Caco-2 (cell line): ENCODE measurements at regions not wholly inside any gene's neighbourhood (a gene's known extent, or its start where the extent isn't known, plus 50 kb on each side); places are given as distances from the start of the nearest gene placed in this dataset.

Source experiments
- BruUV-seq: library from RNA; stranded (reverse); fragments of 400-500 nt; replicated peaks from 2 replicates; lab custom pipeline; 2021; lab: Mats Ljungman, UMichigan
- CTCF ChIA-PET: fragments of 300-600 bp; sonication (Branson Sonifier 250); formaldehyde crosslinking; loops from one replicate; lab custom pipeline; 2022; ENCODE audit warnings: antibody characterized with exemption; lab: Charles Lee
- POLR2A ChIA-PET: fragments of 300-600 bp; sonication (Branson Sonifier 250); formaldehyde crosslinking; loops from one replicate; lab custom pipeline; 2022; ENCODE audit warnings: antibody characterized with exemption; lab: Charles Lee
- DNase-seq, 2 experiments: peaks; one replicate each; pipeline versions ENCODE4 v3.0.0 to v3.0.0-alpha.2; 2020 to 2022
- H3K27me3 ChIP-seq: replicated peaks from 2 replicates; pipeline ENCODE4 v1.6.0; 2011; ENCODE audit warnings: low read length; ENCODE audit not compliant: control insufficient read depth, insufficient read depth
- H3K36me3 ChIP-seq: 2 replicates; pipeline ENCODE4 v1.5.1; 2011; ENCODE audit warnings: low read length; ENCODE audit not compliant: control insufficient read depth, insufficient read depth
- H3K4me1 ChIP-seq: fragments of 250-450 bp; sonication (Bioruptor Pico); 2 replicates; pipeline ENCODE4 v1.5.1; 2020; ENCODE audit warnings: mild to moderate bottlenecking
- H3K4me3 ChIP-seq: 2 replicates; pipeline ENCODE4 v1.5.1; 2011; ENCODE audit warnings: low read depth, mild to moderate bottlenecking, control low read depth, low read length
- H3K9me3 ChIP-seq: fragments of 250-450 bp; sonication (Bioruptor Pico); 2 replicates; pipeline ENCODE4 v1.5.1; 2020; ENCODE audit warnings: mild to moderate bottlenecking, moderate library complexity
- H3K27ac Mint-ChIP-seq: one replicate; pipeline ENCODE4 v1.8.0; 2022; ENCODE audit warnings: mixed read lengths; ENCODE audit not compliant: unreplicated experiment
- H3K27me3 Mint-ChIP-seq: one replicate; pipeline ENCODE4 v1.8.0; 2022; ENCODE audit warnings: mixed read lengths; ENCODE audit not compliant: insufficient read depth, unreplicated experiment
- H3K36me3 Mint-ChIP-seq: one replicate; pipeline ENCODE4 v1.8.0; 2022; ENCODE audit warnings: mild to moderate bottlenecking, mixed read lengths; ENCODE audit not compliant: insufficient read depth, unreplicated experiment
- H3K4me1 Mint-ChIP-seq: one replicate; pipeline ENCODE4 v1.8.0; 2022; ENCODE audit warnings: low read depth, mixed read lengths; ENCODE audit not compliant: unreplicated experiment
- H3K4me3 Mint-ChIP-seq: one replicate; pipeline ENCODE4 v1.8.0; 2022; ENCODE audit warnings: mild to moderate bottlenecking, moderate library complexity, mixed read lengths; ENCODE audit not compliant: unreplicated experiment
- H3K9me3 Mint-ChIP-seq: one replicate; pipeline ENCODE4 v1.8.0; 2022; ENCODE audit warnings: mixed read lengths; ENCODE audit not compliant: unreplicated experiment
- CTCF ChIP-seq, 2 experiments: fragments of 200-600 bp in 1 of 2; IDR thresholded peaks; 1 replicate in 1 of 2; 2 replicates in 1 of 2; pipeline versions ENCODE4 v1.5.1 to v1.8.0; 2011 to 2022; ENCODE audit warnings: antibody characterized with exemption in 1 of 2, control low read depth in 1 of 2, inconsistent platforms in 1 of 2, low read depth in 1 of 2, low read length in 1 of 2, mild to moderate bottlenecking in 1 of 2, moderate library complexity in 1 of 2; ENCODE audit not compliant: insufficient read depth in 1 of 2, severe bottlenecking in 1 of 2, unreplicated experiment in 1 of 2
- intact Hi-C: fragments of 100-400 bp; cut with micrococcal nuclease; formaldehyde crosslinking; loops from one replicate; pipeline ENCODE4 v1.10.0; 2022; ENCODE audit not compliant: unreplicated experiment

- ChIA-PET CTCF (no interaction called here), POLR2A (no interaction called here)
- BruUV-seq: no TSS peak
- no peak for DNase-seq
- no peaks in the 10 kb centered on the region for H3K36me3 Mint-ChIP-seq
- TF ChIP-seq CTCF (IDR thresholded peaks at IDR 0.05; ENCODE audit: insufficient read depth in 1 of 2, low read depth in 1 of 2, low read length in 1 of 2, severe bottlenecking in 1 of 2, unreplicated experiment in 1 of 2): no peak
- H3K9me3 Mint-ChIP-seq: no peaks in the 10 kb centered on the region
- Histone ChIP-seq H3K4me1 (no peaks in the 10 kb centered on the region), H3K9me3 (no peaks in the 10 kb centered on the region), H3K36me3 (no peaks in the 10 kb centered on the region), H3K4me3 (no peak overlapping the region), H3K27me3 (no peaks in the 10 kb centered on the region)
- no peaks in the 10 kb centered on the region for H3K4me1 Mint-ChIP-seq
- H3K27ac Mint-ChIP-seq: no peak overlapping the region
- H3K4me3 Mint-ChIP-seq: no peak overlapping the region
- H3K27me3 Mint-ChIP-seq: no peaks in the 10 kb centered on the region
- intact Hi-C loops: no loop called here
These were observed 133.0 kb downstream of the ZDHHC21 start for GRCh38 chr9:14560194-14560593.

- no peaks in the 10 kb centered on the region for H3K9me3 ChIP-seq
- H3K4me1 ChIP-seq: no peaks in the 10 kb centered on the region
- H3K36me3 ChIP-seq: no peaks in the 10 kb centered on the region
- CTCF ChIA-PET: no interaction called here
- H3K27me3 Mint-ChIP-seq: no peaks in the 10 kb centered on the region
- no peaks in the 10 kb centered on the region for H3K27me3 ChIP-seq
- intact Hi-C loops: no loop called here
- H3K4me1 Mint-ChIP-seq: no peaks in the 10 kb centered on the region
- H3K36me3 Mint-ChIP-seq: no peaks in the 10 kb centered on the region
- BruUV-seq: no TSS peak
- no peak overlapping the region for H3K4me3 ChIP-seq
- H3K9me3 Mint-ChIP-seq: no peaks in the 10 kb centered on the region
- no peak for DNase-seq
- H3K4me3 Mint-ChIP-seq: no peak overlapping the region
- H3K27ac Mint-ChIP-seq: no peak overlapping the region
- TF ChIP-seq CTCF (IDR thresholded peaks at IDR 0.05; ENCODE audit: insufficient read depth in 1 of 2, low read depth in 1 of 2, low read length in 1 of 2, severe bottlenecking in 1 of 2, unreplicated experiment in 1 of 2): no peak
- POLR2A ChIA-PET: no interaction called here
These were observed 138.3 kb downstream of the ZDHHC21 start for GRCh38 chr9:14554886-14555285.

GRCh38 chr9:14547245-14548060 lies 145.8 kb downstream of the ZDHHC21 start:
- ChIA-PET POLR2A (no interaction called here), CTCF (no interaction called here)
- H3K36me3 ChIP-seq: no peaks in the 10 kb centered on the region
- no TSS peak for BruUV-seq
- Mint-ChIP-seq H3K27me3 (no peaks in the 10 kb centered on the region), H3K36me3 (no peaks in the 10 kb centered on the region), H3K9me3 (no peaks in the 10 kb centered on the region), H3K27ac (no peak overlapping the region), H3K4me1 (no peaks in the 10 kb centered on the region), H3K4me3 (no peak overlapping the region)
- intact Hi-C loops: no loop called here
- no peak for TF ChIP-seq CTCF (IDR thresholded peaks at IDR 0.05; ENCODE audit: insufficient read depth in 1 of 2, low read depth in 1 of 2, low read length in 1 of 2, severe bottlenecking in 1 of 2, unreplicated experiment in 1 of 2)
- DNase-seq: no peak
- H3K4me3 ChIP-seq: no peak overlapping the region
- H3K27me3 ChIP-seq: no peaks in the 10 kb centered on the region
- H3K9me3 ChIP-seq: no peaks in the 10 kb centered on the region
- H3K4me1 ChIP-seq: no peaks in the 10 kb centered on the region
